ENCODE measurements at regions not wholly inside any gene's neighbourhood (a gene's known extent, or its start where the extent isn't known, plus 50 kb on each side); places are given as distances from the start of the nearest gene placed in this dataset.

GRCh38 chr10:113415246-113415645 lies 137.6 kb upstream of the HABP2 start:
- Histone ChIP-seq H3K4me1 (ENCODE audit: insufficient read depth, low read length, poor library complexity, severe bottlenecking) (no peaks in the 10 kb centered on the region), H3K27ac (ENCODE audit: low read depth, low read length, poor library complexity, severe bottlenecking) (no peak overlapping the region), H3K4me3 (ENCODE audit: low read depth, low read length, poor library complexity, severe bottlenecking) (no peak overlapping the region), H3K9me3 (ENCODE audit: low read depth, low read length, poor library complexity, severe bottlenecking) (peaks cover 9% of the 10 kb centered on the region), H3K36me3 (ENCODE audit: insufficient read depth, low read length, poor library complexity, severe bottlenecking) (no peaks in the 10 kb centered on the region), H3K27me3 (replicated peaks; ENCODE audit: insufficient read depth, low read depth, low read length, poor library complexity) (no peaks in the 10 kb centered on the region)
- CTCF ChIA-PET = no interaction called here
- no TSS peak for BruUV-seq (replicated peaks)
- TF ChIP-seq EZH2 (IDR thresholded peaks at IDR 0.05; ENCODE audit: borderline replicate concordance, low read depth, low read length, poor library complexity, severe bottlenecking) (no peak), CTCF (conservative IDR thresholded peaks at IDR 0.05; ENCODE audit: low read depth, low read length) (no peak)
- intact Hi-C loops (cut with micrococcal nuclease; ENCODE audit: unreplicated experiment) = no loop called here
- no peak for DNase-seq (ENCODE audit: low spot score)
- POLR2A ChIA-PET (ENCODE audit: low non-redundant PET) = no interaction called here

DNA sequence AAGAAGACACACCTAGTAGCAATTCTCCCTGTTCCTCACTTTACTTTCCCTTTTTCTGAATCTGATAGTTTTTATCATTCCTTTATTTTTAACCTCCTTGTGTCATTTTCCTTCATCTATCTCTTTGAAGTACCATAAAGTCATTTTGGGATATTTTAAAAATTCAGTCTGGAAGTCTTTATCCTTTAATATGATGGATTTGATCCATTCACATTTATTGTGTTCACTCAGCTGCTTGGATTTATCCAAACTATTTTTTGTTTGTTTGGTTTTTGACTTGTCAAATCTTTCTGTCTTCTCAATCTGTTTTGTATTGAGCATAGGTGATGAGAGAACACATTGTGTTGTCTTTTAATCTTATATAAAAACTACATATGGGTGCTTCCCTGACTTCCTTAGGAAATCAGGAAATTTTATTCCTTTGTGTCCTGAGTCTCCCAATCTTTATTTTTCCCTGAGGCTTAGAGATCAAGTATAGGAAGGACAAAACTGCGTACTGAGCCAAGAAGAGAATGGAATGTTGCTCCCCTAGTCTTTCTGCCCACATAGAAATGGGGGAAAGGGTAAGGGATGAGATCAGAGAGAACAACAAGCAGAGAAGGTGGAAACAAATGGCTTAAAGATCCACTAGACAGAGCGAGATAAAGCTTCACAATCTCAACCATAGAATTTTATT lies 132.7 kb upstream of the HABP2 start:
- Histone ChIP-seq H3K9me3 (ENCODE audit: low read depth, low read length, poor library complexity, severe bottlenecking) (peaks cover 11% of the 10 kb centered on the region), H3K4me3 (ENCODE audit: low read depth, low read length, poor library complexity, severe bottlenecking) (no peak overlapping the region), H3K36me3 (ENCODE audit: insufficient read depth, low read length, poor library complexity, severe bottlenecking) (no peaks in the 10 kb centered on the region), H3K27me3 (replicated peaks; ENCODE audit: insufficient read depth, low read depth, low read length, poor library complexity) (peaks cover 9% of the 10 kb centered on the region), H3K27ac (ENCODE audit: low read depth, low read length, poor library complexity, severe bottlenecking) (no peak overlapping the region), H3K4me1 (ENCODE audit: insufficient read depth, low read length, poor library complexity, severe bottlenecking) (no peaks in the 10 kb centered on the region)
- ChIA-PET POLR2A (ENCODE audit: low non-redundant PET) (no interaction called here), CTCF (no interaction called here)
- intact Hi-C loops (cut with micrococcal nuclease; ENCODE audit: unreplicated experiment) = no loop called here
- DNase-seq (ENCODE audit: low spot score) = no peak
- no peak for TF ChIP-seq CTCF (conservative IDR thresholded peaks at IDR 0.05; ENCODE audit: low read depth, low read length)
- no peak for TF ChIP-seq EZH2 (IDR thresholded peaks at IDR 0.05; ENCODE audit: borderline replicate concordance, low read depth, low read length, poor library complexity, severe bottlenecking)
- BruUV-seq (replicated peaks) = no TSS peak

DNA sequence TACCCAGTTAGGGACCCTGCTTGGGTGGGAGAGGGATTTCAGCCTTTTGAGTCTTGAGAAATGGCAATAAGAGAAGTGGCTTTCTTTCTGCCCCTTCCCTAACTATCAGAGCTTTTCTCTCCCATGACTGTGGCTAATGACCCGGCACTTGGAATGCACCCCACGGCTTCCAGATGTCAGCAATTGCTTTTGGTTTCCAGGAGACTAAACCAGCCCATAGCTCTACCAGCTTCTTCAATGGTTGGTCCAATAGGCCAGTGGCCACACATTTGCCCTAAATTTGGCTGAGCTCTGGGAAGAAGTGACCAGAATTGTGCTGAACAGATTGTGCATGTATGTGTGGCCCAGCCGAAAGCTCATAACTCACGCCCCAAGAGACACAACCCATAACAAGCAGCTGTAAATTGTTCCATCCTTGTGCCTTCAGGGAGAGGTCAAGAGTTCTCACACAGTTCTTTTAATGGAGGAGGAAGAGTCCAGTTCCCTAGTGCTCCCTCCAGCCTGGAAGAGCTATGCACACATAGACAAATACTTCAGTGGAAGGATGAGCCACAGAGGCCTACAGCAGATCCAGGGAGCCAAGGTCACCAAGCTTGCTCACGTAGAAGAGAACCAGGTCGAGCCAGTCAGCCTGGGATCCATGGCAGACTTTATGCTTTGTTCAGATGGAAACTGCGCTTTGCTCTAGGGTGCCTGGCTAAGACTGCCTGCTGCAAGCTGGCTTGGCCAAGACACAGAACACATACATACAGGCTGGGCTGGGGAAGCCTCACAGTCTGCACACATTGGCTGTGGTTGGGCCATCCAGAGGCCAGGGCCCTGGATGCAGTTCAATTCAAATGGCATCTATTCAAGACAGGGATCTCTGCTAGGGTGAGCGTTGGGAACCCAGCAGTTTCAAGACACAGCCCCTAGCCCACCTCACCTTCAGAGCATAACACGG lies 131.8 kb upstream of the HABP2 start:
- intact Hi-C loops (cut with micrococcal nuclease; ENCODE audit: unreplicated experiment) = no loop called here
- no TSS peak for BruUV-seq (replicated peaks)
- Histone ChIP-seq H3K36me3 (ENCODE audit: insufficient read depth, low read length, poor library complexity, severe bottlenecking) (no peaks in the 10 kb centered on the region), H3K9me3 (ENCODE audit: low read depth, low read length, poor library complexity, severe bottlenecking) (peaks cover 11% of the 10 kb centered on the region), H3K4me3 (ENCODE audit: low read depth, low read length, poor library complexity, severe bottlenecking) (no peak overlapping the region), H3K27me3 (replicated peaks; ENCODE audit: insufficient read depth, low read depth, low read length, poor library complexity) (peaks cover 9% of the 10 kb centered on the region), H3K27ac (ENCODE audit: low read depth, low read length, poor library complexity, severe bottlenecking) (no peak overlapping the region), H3K4me1 (ENCODE audit: insufficient read depth, low read length, poor library complexity, severe bottlenecking) (no peaks in the 10 kb centered on the region)
- ChIA-PET CTCF (no interaction called here), POLR2A (ENCODE audit: low non-redundant PET) (no interaction called here)
- DNase-seq (ENCODE audit: low spot score) = no peak
- no peak for TF ChIP-seq EZH2 (IDR thresholded peaks at IDR 0.05; ENCODE audit: borderline replicate concordance, low read depth, low read length, poor library complexity, severe bottlenecking)
- no peak for TF ChIP-seq CTCF (conservative IDR thresholded peaks at IDR 0.05; ENCODE audit: low read depth, low read length)
